ENCODE measurements at regions not wholly inside any gene's neighbourhood (a gene's known extent, or its start where the extent isn't known, plus 50 kb on each side); places are given as distances from the start of the nearest gene placed in this dataset.

- H3K9me3 ChIP-seq = no peaks in the 10 kb centered on the region
- no peaks in the 10 kb centered on the region for H3K4me1 ChIP-seq
- H3K27ac ChIP-seq = no peak overlapping the region
- no peaks in the 10 kb centered on the region for H3K27me3 ChIP-seq
- no peak overlapping the region for H3K4me3 ChIP-seq
- no peaks in the 10 kb centered on the region for H3K36me3 ChIP-seq
- no peak for DNase-seq (ENCODE audit: low spot score)
- TF ChIP-seq, protein P1, sequence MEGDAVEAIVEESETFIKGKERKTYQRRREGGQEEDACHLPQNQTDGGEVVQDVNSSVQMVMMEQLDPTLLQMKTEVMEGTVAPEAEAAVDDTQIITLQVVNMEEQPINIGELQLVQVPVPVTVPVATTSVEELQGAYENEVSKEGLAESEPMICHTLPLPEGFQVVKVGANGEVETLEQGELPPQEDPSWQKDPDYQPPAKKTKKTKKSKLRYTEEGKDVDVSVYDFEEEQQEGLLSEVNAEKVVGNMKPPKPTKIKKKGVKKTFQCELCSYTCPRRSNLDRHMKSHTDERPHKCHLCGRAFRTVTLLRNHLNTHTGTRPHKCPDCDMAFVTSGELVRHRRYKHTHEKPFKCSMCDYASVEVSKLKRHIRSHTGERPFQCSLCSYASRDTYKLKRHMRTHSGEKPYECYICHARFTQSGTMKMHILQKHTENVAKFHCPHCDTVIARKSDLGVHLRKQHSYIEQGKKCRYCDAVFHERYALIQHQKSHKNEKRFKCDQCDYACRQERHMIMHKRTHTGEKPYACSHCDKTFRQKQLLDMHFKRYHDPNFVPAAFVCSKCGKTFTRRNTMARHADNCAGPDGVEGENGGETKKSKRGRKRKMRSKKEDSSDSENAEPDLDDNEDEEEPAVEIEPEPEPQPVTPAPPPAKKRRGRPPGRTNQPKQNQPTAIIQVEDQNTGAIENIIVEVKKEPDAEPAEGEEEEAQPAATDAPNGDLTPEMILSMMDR (IDR thresholded peaks at IDR 0.05) = no peak
These were observed 500.6 kb downstream of the KCTD12 start for GRCh38 chr13:76385586-76385985.

DNA sequence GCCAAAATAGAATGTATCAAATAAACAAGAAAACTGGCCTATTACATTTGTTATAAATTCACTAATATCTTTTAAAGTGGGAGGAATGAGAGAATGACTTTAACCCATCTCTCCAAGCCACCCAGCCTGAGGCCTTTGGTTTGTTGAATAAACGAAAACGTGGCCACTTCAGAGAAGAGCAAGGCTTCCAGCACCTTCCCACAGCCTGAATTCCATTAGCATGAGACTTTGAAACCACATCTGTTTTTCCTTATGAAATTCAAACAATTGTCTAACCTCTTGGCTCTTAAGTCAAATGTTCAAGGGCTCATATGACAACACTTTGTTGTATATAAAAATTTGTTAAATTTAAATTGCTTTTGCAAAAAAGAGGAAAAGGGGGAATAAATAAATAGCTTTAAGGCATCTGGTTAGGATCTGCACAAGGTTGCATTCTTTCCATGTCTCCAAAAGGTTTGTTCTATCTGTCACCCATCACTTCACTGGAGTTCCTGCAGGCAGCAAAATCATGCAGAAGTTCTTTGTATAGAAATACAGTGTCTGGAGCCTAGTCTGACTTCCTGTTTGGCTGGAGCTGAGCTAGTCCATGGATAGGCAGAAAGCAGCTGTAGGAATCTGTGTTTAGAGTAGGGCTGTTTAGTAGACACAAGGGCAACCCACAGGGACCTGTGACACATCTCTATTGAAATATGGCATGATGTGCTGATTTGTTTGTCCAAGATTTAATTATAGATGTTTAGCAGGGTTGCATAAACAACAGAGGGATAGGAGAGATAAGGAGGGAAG lies 502.3 kb downstream of the KCTD12 start:
- Histone ChIP-seq H3K27ac (peak overlapping the region in 1 of 2 donors; percentile 27), H3K4me1 (no peaks in the 10 kb centered on the region), H3K36me3 (no peaks in the 10 kb centered on the region), H3K4me3 (no peak overlapping the region), H3K9me3 (no peaks in the 10 kb centered on the region), H3K27me3 (no peaks in the 10 kb centered on the region)
- TF ChIP-seq, protein P1 (IDR thresholded peaks at IDR 0.05) = no peak
- DNase-seq (ENCODE audit: low spot score) = no peak

GRCh38 chr13:76380446-76381065 lies 505.6 kb downstream of the KCTD12 start:
- Histone ChIP-seq H3K9me3 (no peaks in the 10 kb centered on the region), H3K36me3 (no peaks in the 10 kb centered on the region), H3K27me3 (no peaks in the 10 kb centered on the region), H3K27ac (no peak overlapping the region), H3K4me3 (no peak overlapping the region), H3K4me1 (no peaks in the 10 kb centered on the region)
- DNase-seq (ENCODE audit: low spot score) = no peak
- TF ChIP-seq, protein P1 (IDR thresholded peaks at IDR 0.05) = no peak

DNA sequence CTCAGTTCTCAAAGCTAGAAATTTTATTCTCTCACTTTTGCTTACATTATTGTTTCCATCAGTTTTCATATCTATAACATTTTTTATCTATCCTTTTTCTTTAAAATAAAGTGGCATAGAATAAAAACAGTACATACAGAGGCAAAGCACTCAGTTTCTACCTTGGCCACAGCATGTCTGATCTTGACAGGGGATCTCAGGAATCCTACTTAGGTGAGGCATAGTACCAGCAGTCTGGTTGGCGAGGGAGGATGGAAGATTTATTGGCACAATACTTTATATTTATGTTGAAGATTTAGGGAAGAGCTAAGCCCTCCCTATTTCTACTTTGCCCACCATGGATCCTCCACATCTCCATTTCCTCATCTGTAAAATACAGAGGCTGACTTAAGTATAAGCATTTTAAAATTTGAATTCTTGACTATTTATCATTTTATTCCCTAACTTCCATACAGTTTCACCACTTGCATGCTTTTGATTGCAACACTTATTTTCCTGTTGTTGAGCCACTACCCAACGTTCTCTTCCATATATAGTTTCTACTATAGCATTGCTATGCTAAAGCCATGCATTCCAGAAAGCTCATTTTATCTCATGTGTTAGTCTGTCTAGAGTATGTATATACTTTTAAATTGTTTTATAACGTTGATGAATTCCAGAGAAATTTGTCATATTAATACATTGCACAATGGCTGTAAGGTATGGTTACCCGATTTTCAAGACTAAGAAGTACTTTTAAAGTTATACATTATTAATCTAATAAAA lies 506.7 kb downstream of the KCTD12 start:
- H3K4me1 ChIP-seq = no peaks in the 10 kb centered on the region
- TF ChIP-seq, protein P1 (IDR thresholded peaks at IDR 0.05) = no peak
- H3K27me3 ChIP-seq = no peaks in the 10 kb centered on the region
- no peak for DNase-seq (ENCODE audit: low spot score)
- no peaks in the 10 kb centered on the region for H3K9me3 ChIP-seq
- H3K4me3 ChIP-seq = no peak overlapping the region
- H3K36me3 ChIP-seq = no peaks in the 10 kb centered on the region
- no peak overlapping the region for H3K27ac ChIP-seq

- no peaks in the 10 kb centered on the region for H3K4me1 ChIP-seq
These were observed 507.4 kb downstream of the KCTD12 start for GRCh38 chr13:76378767-76379166.

More at GRCh38 chr13:76378767-76379166, 507.4 kb downstream of the KCTD12 start:
- Histone ChIP-seq H3K36me3 (no peaks in the 10 kb centered on the region), H3K27me3 (no peaks in the 10 kb centered on the region), H3K4me3 (no peak overlapping the region), H3K9me3 (no peaks in the 10 kb centered on the region), H3K27ac (no peak overlapping the region)
- TF ChIP-seq, protein P1 (IDR thresholded peaks at IDR 0.05) = no peak
- no peak for DNase-seq (ENCODE audit: low spot score)

Data from right atrium auricular region (tissue), 2 donors.